Neutrophil (primary cell): ENCODE measurements at regions not wholly inside any gene's neighbourhood (a gene's known extent, or its start where the extent isn't known, plus 50 kb on each side); places are given as distances from the start of the nearest gene placed in this dataset.

Source experiments
- H3K27ac ChIP-seq: fragments of 200-600 bp; sonication (generic); 2 replicates; pipeline ENCODE4 v1.5.1; 2016; ENCODE audit warnings: mild to moderate bottlenecking, moderate library complexity
- H3K27me3 ChIP-seq: fragments of 200-600 bp; sonication (generic); 2 replicates; pipeline ENCODE4 v1.6.0; 2016; ENCODE audit warnings: mild to moderate bottlenecking
- H3K36me3 ChIP-seq: fragments of 200-600 bp; sonication (generic); 2 replicates; pipeline ENCODE4 v1.5.1; 2017
- H3K4me1 ChIP-seq, 2 experiments: fragments of 200-600 bp in 1 of 2; sonication (generic) in 1 of 2; 1 replicate in 1 of 2; 2 replicates in 1 of 2; pipeline versions ENCODE4 v1.5.1 to v1.6.1; 2013 to 2016; ENCODE audit warnings: low read depth in 1 of 2, low read length in 1 of 2, mild to moderate bottlenecking in 1 of 2, moderate library complexity in 1 of 2; ENCODE audit not compliant: control insufficient read depth in 1 of 2, insufficient read depth in 1 of 2
- H3K4me3 ChIP-seq, 2 experiments: fragments of 200-600 bp in 1 of 2; sonication (generic) in 1 of 2; 1 replicate in 1 of 2; 2 replicates in 1 of 2; pipeline ENCODE4 v1.5.1; 2013 to 2016; ENCODE audit warnings: low read depth in 1 of 2, low read length in 1 of 2, mild to moderate bottlenecking in 1 of 2, moderate library complexity in 1 of 2
- H3K9me3 ChIP-seq: fragments of 200-600 bp; sonication (generic); 2 replicates; pipeline ENCODE4 v1.5.1; 2016
- CTCF ChIP-seq: fragments of 200-600 bp; sonication (generic); IDR thresholded peaks from 2 replicates; pipeline ENCODE4 v1.5.1; 2016; ENCODE audit warnings: antibody characterized with exemption

DNA sequence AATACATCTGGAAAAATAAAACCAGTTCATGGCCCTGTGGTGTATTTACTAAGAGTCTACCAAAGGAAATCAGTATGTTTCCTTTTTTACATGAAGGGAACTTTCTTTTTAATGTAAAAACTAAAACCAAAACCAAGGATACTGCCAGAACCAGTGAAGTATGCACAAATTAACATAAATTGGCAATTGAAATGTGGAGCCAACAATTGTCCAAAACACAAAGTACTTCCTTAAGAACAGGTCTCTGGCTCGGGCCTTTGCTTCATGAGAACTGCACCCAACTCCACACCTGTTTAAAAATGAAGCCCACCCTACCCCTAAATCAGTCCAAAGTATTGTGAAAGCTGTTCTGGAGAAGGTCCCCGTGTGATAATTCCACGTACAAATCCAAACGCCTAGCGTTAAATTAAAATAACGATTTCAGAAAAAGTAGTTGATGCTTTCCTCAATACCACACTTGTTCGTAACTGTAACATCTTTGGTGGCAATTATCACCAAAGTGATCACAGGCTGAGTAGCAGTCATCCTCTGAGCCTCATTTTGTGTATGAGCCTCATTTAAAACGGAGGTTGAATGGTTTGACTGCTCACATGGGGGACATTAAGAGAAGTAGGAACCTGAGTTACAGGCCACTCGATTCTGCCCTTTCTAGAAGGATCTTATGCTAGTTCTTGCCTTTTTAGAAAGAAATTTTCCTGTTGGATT, 93.0 kb downstream of the GEMIN8 start:
- Histone ChIP-seq H3K27ac (no peak overlapping the region), H3K4me1 (peaks cover 8% of the 10 kb centered on the region in 2 experiments), H3K9me3 (no peaks in the 10 kb centered on the region), H3K27me3 (peaks cover 50% of the 10 kb centered on the region), H3K36me3 (no peaks in the 10 kb centered on the region), H3K4me3 (no peak overlapping the region)
- TF ChIP-seq CTCF, result no peak

DNA sequence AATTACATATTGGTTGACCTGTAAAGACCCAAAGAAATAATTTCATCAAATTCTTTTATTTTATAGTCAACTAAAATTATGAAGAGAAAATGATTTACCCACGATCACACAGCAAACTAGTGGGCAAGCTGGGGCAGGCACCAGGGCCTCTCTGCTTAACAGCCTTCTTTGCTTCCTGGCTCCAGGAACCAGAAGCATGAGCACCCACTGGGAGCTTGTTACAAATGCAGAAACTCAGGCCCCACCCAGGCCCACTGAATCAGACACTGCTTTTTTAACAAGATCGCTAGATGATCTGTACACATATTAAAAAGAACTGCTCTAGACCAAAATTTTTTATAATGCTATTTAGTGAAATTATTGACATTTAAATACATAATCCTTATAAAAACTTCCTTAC, 95.0 kb downstream of the GEMIN8 start:
- peaks cover 8% of the 10 kb centered on the region in 2 experiments for H3K4me1 ChIP-seq
- no peaks in the 10 kb centered on the region for H3K9me3 ChIP-seq
- no peak overlapping the region for H3K4me3 ChIP-seq
- H3K27ac ChIP-seq, result no peak overlapping the region
- H3K27me3 ChIP-seq, result peaks cover 34% of the 10 kb centered on the region
- H3K36me3 ChIP-seq, result no peaks in the 10 kb centered on the region
- no peak for TF ChIP-seq CTCF

GRCh38 chrX:13933851-13934250, 95.8 kb downstream of the GEMIN8 start:
- no peak for TF ChIP-seq CTCF
- Histone ChIP-seq H3K27me3 (peaks cover 25% of the 10 kb centered on the region), H3K4me3 (no peak overlapping the region), H3K36me3 (no peaks in the 10 kb centered on the region), H3K27ac (no peak overlapping the region), H3K4me1 (peaks cover 6 to 8% of the 10 kb centered on the region in 2 experiments), H3K9me3 (no peaks in the 10 kb centered on the region)

DNA sequence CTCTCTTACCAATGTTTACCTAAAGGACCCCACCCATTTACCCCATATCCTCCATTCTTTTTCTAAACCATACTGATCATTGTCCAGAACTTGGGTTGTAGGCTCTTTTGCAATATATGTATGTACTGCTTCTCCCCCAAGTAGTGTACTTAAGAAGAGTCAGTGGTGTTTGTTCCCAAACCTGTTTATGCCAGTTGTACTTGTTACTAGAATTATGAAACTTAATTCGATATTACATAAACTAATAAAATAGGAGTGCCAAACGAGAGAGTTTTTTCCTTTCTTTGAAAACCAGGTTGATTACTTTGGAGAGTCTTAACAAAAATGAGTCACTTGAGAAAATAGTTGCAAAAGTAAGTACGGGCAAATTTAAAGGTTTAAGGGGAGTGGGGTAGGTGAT, 96.3 kb downstream of the GEMIN8 start:
- H3K4me3 ChIP-seq, result no peak overlapping the region
- no peaks in the 10 kb centered on the region for H3K9me3 ChIP-seq
- no peak overlapping the region for H3K27ac ChIP-seq
- H3K36me3 ChIP-seq, result no peaks in the 10 kb centered on the region
- peaks cover under 1 to 3% of the 10 kb centered on the region in 2 experiments for H3K4me1 ChIP-seq
- no peak for TF ChIP-seq CTCF
- H3K27me3 ChIP-seq, result peaks cover 20% of the 10 kb centered on the region

DNA sequence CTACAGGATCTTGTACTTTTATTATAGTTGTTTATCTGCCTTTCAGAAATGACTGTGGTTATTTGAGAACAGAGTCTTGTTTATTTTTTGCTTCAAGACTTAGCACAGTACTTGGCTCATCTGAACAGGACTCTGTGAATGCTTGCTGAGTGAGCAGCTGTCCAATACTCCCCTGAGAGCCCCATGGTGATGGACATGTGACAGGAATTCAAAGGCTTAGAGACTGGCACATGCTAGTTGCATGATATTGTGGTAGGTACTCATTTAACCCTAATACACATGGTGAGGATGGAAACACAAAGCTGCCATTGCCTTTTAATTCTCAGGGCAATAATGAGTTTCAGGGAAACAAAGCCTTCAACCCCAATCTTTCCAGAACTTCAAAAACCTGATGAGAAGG, 97.3 kb downstream of the GEMIN8 start:
- Histone ChIP-seq H3K27ac (no peak overlapping the region), H3K27me3 (peaks cover 10% of the 10 kb centered on the region), H3K4me3 (no peak overlapping the region), H3K9me3 (no peaks in the 10 kb centered on the region), H3K36me3 (no peaks in the 10 kb centered on the region), H3K4me1 (no peaks in the 10 kb centered on the region)
- no peak for TF ChIP-seq CTCF
